ENCODE measurements at regions not wholly inside any gene's neighbourhood (a gene's known extent, or its start where the extent isn't known, plus 50 kb on each side); places are given as distances from the start of the nearest gene placed in this dataset.

- no peak for TF ChIP-seq SPEN (CRISPR knock-in tag; IDR thresholded peaks at IDR 0.05; ENCODE audit: low read depth)
- no peak for TF ChIP-seq ZNF292 (CRISPR knock-in tag; IDR thresholded peaks at IDR 0.05; ENCODE audit: borderline replicate concordance, low read depth)
- no peak for TF ChIP-seq NAIF1 (CRISPR knock-in tag; IDR thresholded peaks at IDR 0.05; ENCODE audit: borderline replicate concordance)
- TF ChIP-seq CEBPZ (IDR thresholded peaks at IDR 0.05; ENCODE audit: low read length) = no peak
- no peak for TF ChIP-seq ZNF800 (CRISPR knock-in tag; IDR thresholded peaks at IDR 0.05)
- TF ChIP-seq SETDB1 (CRISPR knock-in tag; IDR thresholded peaks at IDR 0.05; ENCODE audit: borderline replicate concordance) = no peak
- TF ChIP-seq ZNF234 (CRISPR knock-in tag; conservative IDR thresholded peaks at IDR 0.05) = no peak
- no peak for TF ChIP-seq ZNF17 (CRISPR knock-in tag; IDR thresholded peaks at IDR 0.05)
Observed at GRCh38 chr17:14547016-14547415, 246.1 kb downstream of the HS3ST3B1 start (continued).

Data from HepG2 (cell line).